Nephron (organoid): ENCODE measurements at regions not wholly inside any gene's neighbourhood (a gene's known extent, or its start where the extent isn't known, plus 50 kb on each side); places are given as distances from the start of the nearest gene placed in this dataset.

Experiments
- H3K27ac Mint-ChIP-seq, 3 experiments: 2 replicates each; pipeline ENCODE4 v1.8.0; 2020; ENCODE audit warnings: mixed read lengths in 3 of 3, mild to moderate bottlenecking in 2 of 3, moderate library complexity in 1 of 3
- H3K27me3 Mint-ChIP-seq: 2 replicates; pipeline ENCODE4 v1.8.0; 2021; ENCODE audit warnings: low read depth, mild to moderate bottlenecking, moderate library complexity, mixed read lengths
- H3K36me3 Mint-ChIP-seq: 2 replicates; pipeline ENCODE4 v1.8.0; 2020; ENCODE audit warnings: low read depth, mixed read lengths
- H3K4me1 Mint-ChIP-seq: 2 replicates; pipeline ENCODE4 v1.8.0; 2020; ENCODE audit warnings: mixed read lengths
- H3K4me3 Mint-ChIP-seq, 3 experiments: 2 replicates each; pipeline ENCODE4 v1.8.0; 2020; ENCODE audit warnings: mild to moderate bottlenecking in 3 of 3, mixed read lengths in 3 of 3, moderate library complexity in 2 of 3
- H3K9me3 Mint-ChIP-seq: 2 replicates; pipeline ENCODE4 v1.8.0; 2020; ENCODE audit warnings: mixed read lengths
- TF ChIP-seq, protein P1 (sequence below), 3 experiments: fragments of 200-600 bp; sonication (generic); IDR thresholded peaks; one replicate each; pipeline ENCODE4 v1.5.0; 2021; ENCODE audit warnings: antibody characterized with exemption in 3 of 3; ENCODE audit not compliant: unreplicated experiment in 3 of 3

DNA sequence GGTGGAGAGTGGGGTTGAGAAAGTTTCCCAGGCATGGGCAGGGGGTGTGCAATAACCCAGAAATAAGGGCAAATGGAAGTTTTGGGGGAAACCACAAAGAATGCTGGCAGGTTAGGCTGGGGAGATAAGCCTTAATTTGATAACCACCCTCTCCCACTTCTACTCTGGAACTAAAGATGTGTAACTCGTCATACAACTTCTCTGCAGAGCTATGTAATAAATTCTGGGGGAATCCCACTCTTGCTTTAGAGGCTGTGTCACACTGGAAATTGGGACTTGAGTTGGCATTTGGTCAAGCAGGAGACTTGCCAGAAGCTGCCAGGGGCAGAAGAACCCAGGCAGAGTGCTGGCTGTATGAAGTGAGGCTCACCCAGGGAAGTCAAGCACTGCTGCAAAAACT, 170.9 kb upstream of the CPEB2 start:
- Mint-ChIP-seq H3K36me3 (no peaks in the 10 kb centered on the region), H3K27ac (no peak overlapping the region), H3K4me1 (no peaks in the 10 kb centered on the region)

DNA sequence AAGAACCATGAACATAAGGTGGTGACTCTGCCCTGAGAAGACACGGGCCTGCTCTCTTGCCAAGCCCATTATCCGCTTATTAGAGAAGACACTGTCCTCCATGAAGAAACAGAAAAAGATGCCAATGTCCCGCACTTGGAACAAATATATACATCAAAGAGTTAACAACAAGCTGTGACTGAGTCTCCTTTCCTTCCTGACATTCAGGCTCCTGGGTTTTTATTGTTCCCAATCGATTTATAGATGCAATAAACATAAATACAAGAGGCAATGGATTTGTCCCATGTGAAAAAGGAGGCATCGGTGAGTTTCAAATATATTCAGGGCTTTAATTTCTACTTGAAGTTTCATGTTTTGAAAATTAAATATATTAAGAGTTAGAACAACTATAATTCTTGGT, 169.2 kb upstream of the CPEB2 start:
- H3K27ac Mint-ChIP-seq: no peak overlapping the region
- peaks cover 3% of the 10 kb centered on the region for H3K9me3 Mint-ChIP-seq
- peaks cover 3% of the 10 kb centered on the region for H3K27me3 Mint-ChIP-seq
- H3K4me1 Mint-ChIP-seq: no peaks in the 10 kb centered on the region
- TF ChIP-seq, protein P1, sequence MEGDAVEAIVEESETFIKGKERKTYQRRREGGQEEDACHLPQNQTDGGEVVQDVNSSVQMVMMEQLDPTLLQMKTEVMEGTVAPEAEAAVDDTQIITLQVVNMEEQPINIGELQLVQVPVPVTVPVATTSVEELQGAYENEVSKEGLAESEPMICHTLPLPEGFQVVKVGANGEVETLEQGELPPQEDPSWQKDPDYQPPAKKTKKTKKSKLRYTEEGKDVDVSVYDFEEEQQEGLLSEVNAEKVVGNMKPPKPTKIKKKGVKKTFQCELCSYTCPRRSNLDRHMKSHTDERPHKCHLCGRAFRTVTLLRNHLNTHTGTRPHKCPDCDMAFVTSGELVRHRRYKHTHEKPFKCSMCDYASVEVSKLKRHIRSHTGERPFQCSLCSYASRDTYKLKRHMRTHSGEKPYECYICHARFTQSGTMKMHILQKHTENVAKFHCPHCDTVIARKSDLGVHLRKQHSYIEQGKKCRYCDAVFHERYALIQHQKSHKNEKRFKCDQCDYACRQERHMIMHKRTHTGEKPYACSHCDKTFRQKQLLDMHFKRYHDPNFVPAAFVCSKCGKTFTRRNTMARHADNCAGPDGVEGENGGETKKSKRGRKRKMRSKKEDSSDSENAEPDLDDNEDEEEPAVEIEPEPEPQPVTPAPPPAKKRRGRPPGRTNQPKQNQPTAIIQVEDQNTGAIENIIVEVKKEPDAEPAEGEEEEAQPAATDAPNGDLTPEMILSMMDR (IDR thresholded peaks at IDR 0.05; ENCODE audit: unreplicated experiment in 3 of 3): no peak
- H3K36me3 Mint-ChIP-seq: no peaks in the 10 kb centered on the region
- no peak overlapping the region for H3K4me3 Mint-ChIP-seq

More for the DNA sequence above, 170.9 kb upstream of the CPEB2 start:
- TF ChIP-seq, protein P1 (IDR thresholded peaks at IDR 0.05; ENCODE audit: unreplicated experiment in 3 of 3): no peak
- Mint-ChIP-seq H3K9me3 (no peaks in the 10 kb centered on the region), H3K4me3 (no peak overlapping the region), H3K27me3 (peaks cover 3% of the 10 kb centered on the region)

DNA sequence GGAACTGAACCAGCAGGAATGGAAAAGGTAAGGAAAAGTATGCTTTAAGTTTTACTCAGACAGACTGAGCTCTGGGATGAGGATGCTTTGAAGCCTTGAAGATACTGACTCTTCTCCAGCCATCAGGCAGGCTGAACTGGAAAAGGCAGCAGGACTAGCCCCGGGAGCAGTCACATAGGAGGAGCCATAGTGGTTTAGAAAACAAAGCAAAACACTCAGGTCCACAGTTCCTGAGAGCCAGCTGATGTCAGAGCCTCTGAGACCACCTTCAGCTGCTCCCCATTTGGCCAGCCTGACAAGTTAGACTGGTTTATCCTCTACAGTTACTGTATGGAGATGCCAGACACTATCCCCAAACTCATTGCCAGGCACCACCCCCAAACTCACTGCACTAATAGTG, 167.9 kb upstream of the CPEB2 start:
- H3K27ac Mint-ChIP-seq: no peak overlapping the region
- TF ChIP-seq, protein P1 (IDR thresholded peaks at IDR 0.05; ENCODE audit: unreplicated experiment in 3 of 3): no peak
- H3K4me1 Mint-ChIP-seq: no peaks in the 10 kb centered on the region

DNA sequence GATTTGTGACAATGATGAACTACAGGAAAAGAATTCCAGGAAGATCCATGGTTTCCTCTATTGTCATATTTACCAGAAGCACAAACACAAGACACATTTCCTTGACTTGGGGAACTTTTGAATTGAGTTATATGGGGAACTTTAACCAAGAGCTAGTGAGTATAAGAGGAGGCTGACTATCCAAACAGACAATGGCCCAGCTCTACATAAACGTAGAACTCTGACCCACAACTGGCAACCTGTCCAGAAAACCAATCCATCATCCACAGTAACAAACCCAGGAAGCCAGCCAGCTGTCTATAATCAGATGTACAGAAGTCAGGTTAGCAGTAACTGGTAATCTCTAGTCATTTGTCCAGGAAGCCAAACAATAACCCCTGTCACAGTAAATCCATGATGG, 167.0 kb upstream of the CPEB2 start:
- H3K9me3 Mint-ChIP-seq: peaks cover 4% of the 10 kb centered on the region
- TF ChIP-seq, protein P1 (IDR thresholded peaks at IDR 0.05; ENCODE audit: unreplicated experiment in 3 of 3): no peak
- no peaks in the 10 kb centered on the region for H3K36me3 Mint-ChIP-seq
- H3K27me3 Mint-ChIP-seq: peaks cover 3% of the 10 kb centered on the region
- no peak overlapping the region for H3K27ac Mint-ChIP-seq
- H3K4me1 Mint-ChIP-seq: no peaks in the 10 kb centered on the region
- no peak overlapping the region for H3K4me3 Mint-ChIP-seq

More for the DNA sequence above, 167.9 kb upstream of the CPEB2 start:
- peaks cover 3% of the 10 kb centered on the region for H3K27me3 Mint-ChIP-seq
- peaks cover 4% of the 10 kb centered on the region for H3K9me3 Mint-ChIP-seq
- H3K36me3 Mint-ChIP-seq: no peaks in the 10 kb centered on the region
- no peak overlapping the region for H3K4me3 Mint-ChIP-seq

DNA sequence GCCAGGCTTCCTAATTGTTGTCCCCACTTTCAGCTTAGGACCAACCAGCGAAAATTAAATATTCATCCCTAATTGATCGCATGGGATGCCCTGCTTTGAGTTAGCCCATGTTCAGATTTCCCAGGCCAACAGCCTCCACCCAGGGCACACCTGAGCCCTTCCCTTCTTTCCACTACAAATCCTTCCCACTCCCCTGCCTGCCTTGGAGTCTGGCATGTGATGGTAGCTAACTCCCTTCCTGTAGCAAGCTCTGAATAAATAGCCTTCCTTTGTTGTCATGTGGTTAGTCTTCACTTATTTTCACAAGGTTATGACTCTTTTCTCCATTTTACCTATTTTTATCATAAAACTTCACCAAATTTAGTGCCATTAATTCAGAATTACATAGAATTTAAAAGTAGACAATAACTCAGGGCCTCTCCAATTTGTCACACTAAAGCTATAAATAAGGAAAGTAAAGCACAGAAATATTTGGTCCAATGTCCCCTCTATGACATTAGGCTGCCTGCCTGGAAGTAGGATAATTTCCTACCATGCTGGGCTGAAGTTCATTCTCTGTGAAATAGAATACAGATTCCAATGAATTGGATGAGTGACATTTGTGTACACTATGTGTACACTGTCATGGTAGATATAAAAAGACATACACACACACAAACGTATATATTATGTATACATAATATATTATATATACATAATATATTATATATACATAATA, 166.4 kb upstream of the CPEB2 start:
- Mint-ChIP-seq H3K4me1 (no peaks in the 10 kb centered on the region), H3K4me3 (no peak overlapping the region), H3K27ac (no peak overlapping the region), H3K9me3 (peaks cover 4% of the 10 kb centered on the region), H3K27me3 (peaks cover 3% of the 10 kb centered on the region), H3K36me3 (no peaks in the 10 kb centered on the region)
- TF ChIP-seq, protein P1 (IDR thresholded peaks at IDR 0.05; ENCODE audit: unreplicated experiment in 3 of 3): no peak

DNA sequence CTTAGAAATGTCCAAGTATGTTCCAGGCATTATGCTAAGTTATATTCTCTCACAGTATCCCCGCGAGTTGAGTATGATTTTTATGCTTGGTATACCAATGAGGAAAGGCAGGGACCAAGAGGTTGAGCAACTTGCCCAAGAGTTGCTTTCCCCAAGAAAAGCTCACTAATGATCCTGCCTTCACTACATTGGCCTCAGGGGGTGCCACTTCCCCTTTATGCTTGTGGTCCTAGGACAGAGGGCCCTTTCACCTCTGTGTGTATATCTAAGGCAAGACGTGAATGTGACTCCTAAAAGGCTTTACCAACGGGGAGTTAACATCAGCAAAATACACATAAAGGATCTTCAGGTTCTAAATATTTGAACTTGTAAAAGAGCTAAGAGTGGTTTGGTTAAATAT, 164.4 kb upstream of the CPEB2 start:
- Mint-ChIP-seq H3K36me3 (no peaks in the 10 kb centered on the region), H3K9me3 (peaks cover 11% of the 10 kb centered on the region), H3K4me3 (no peak overlapping the region), H3K4me1 (no peaks in the 10 kb centered on the region), H3K27ac (no peak overlapping the region), H3K27me3 (no peaks in the 10 kb centered on the region)
- TF ChIP-seq, protein P1 (IDR thresholded peaks at IDR 0.05; ENCODE audit: unreplicated experiment in 3 of 3): no peak
